Effector CD4-positive, alpha-beta T cell (primary cell): ENCODE measurements at regions not wholly inside any gene's neighbourhood (a gene's known extent, or its start where the extent isn't known, plus 50 kb on each side); places are given as distances from the start of the nearest gene placed in this dataset.

Experiments
- DNase-seq: peaks from one replicate; pipeline ENCODE4 v3.0.0-alpha.2; 2020

DNA sequence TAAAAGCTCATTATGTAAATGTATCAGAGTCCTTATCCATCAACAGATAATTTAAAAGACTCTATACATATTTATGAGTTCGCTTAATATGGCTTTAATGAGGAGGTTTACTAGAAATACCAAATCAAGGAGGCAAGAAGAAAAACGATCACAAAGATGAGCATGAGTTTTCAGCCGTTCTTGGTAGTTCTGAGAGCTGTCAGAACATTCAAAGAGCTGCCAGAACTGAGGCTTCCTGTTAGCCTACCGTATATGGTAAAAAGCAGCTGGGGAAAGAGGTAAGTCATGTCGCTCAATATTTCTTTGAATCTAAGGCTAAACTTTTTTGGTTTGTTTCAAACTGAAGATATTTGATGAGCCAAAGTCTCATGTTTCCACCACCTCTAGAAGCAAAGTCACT, 115.3 kb upstream of the PLXNC1 start:
- DNase-seq = no peak

DNA sequence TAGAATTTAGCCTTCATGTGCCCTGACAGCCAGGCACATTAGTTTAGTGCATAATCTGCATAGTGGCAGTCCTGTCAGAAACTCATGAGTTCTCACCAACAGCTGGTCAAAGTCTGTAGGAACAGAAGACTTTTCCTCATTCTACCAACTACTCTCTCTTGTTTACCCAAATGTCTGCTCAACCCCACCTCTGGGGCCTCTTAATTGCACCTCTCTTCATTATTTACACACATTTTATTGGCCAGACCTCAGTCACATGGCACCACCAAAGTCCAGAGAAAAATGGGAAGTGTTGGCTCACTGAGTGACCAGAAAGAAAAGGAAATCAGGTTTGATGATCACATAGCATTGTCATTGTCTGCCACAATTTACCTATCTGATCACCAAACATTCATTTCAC, 114.6 kb upstream of the PLXNC1 start:
- DNase-seq = no peak

DNA sequence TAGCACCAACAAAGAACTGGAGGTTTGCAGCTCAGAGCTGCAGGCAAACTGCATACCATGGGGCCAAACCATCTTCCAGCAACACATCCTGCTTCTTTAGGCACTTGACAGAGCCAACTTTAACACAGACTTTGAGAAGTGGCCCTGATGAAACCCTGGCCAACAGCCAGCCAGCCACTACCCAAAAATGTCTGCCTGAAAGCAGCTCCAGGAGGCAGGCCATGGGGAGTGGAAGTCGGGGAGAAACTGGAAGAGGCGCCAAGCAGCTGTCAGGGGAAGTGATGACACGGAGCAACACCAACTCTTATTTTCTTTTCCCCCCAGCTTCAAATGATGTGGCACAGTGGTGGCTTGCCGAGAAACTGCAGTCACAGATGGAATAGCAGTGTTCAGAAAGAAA, 110.9 kb upstream of the PLXNC1 start:
- no peak for DNase-seq

DNA sequence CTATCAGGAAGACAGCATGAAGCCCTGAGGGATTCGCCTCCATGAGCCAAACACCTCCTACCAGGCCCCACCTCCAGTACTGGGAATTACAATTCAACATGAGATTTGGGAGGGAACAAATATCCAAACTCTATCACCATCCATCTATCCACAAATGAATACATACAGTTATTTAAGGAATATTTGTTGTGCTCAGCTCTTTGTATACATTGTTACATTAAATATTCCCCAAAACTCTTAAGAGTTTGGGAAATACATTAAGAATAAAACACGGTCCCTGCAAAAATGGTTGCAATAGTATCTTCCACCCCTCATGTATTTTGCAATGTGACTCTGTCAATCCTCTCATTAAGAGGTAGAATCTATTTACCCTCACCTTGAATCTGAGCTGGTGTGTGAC, 109.8 kb upstream of the PLXNC1 start:
- DNase-seq = no peak

DNA sequence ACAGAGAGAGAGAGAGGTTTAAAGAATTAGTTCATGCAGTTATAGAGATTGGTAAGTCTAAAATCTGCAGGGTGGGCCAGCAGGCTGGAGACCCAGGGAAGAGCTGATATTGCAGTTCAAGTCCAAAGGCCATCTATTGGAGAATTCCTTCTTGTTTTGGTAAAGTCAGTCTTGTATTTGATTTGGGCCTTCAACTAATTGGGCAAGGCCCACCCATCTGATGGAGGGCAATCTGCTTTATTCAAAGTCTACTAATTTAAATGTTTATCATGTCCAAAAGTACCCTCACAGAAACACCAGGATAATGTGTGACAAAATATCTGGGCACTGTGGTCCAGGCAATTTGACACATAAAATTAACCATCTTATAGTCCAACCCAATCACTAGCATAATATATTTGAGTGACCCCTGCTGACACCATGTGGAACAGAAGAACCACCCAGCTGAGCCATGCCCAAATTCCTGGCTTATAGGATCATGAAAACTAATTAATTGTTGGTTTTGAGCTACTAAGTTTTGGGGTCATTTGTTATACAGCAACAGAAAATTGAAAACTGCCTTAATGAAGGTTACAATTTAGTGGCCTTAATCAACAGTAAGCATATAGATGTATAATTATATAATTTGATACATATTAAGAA, 109.1 kb upstream of the PLXNC1 start:
- no peak for DNase-seq

DNA sequence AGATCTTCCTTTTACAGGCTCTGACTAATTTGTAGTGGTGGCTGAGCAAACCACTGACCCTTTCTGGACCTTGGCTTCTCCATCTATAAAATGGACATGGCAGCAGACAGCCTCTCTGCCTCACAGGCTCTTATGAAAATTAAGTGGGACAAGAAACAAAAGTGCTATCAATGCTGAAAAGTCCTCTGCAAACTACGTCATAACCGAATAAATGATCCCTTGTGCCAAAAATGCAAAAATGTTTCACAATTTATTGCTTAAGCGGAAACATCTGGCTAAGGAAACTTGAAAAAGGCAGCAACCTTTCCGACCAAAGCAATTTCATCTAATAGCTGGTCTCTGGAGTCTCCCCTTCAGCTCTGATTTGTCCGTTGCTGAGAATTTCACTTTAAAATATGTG, 108.5 kb upstream of the PLXNC1 start:
- DNase-seq = no peak

DNA sequence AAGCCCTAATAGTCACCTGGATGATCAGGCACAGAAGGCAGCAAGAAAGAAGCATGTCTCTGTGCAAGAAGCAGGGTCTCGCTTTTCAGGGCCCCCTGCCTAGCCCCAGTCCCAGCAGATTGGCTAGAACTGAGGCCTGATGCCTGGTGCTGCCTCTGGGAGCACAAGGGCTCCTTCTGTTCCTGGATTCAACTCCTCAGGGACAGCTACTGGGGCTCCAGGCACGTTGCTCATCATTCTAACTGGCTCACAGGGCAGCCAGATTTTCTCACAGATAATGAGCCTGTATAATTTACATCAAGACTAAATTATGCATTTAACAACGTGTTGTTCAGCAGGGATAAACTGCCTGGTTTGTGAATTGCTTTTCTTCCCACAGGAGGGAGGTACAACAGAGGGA, 106.5 kb upstream of the PLXNC1 start:
- no peak for DNase-seq

DNA sequence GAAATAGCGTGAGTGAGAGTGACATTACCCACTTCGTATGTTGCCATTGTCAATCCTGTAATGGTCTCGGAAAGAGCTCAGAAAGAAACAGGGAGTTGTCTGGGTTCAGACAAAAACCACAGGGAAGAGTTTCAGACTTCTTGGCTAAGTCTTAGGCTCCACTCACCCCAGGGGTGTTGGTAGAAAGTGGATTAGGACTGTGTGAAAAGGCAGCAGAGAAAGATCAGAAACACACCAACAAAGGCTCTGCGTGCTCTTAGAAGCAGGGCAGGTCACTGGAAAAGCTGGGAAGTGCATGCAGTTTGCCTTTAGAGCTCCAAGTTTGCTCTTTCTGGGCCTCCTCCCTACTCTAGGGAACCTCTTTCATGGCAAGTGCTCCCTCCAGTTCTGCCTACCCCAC, 106.1 kb upstream of the PLXNC1 start:
- DNase-seq = no peak

DNA sequence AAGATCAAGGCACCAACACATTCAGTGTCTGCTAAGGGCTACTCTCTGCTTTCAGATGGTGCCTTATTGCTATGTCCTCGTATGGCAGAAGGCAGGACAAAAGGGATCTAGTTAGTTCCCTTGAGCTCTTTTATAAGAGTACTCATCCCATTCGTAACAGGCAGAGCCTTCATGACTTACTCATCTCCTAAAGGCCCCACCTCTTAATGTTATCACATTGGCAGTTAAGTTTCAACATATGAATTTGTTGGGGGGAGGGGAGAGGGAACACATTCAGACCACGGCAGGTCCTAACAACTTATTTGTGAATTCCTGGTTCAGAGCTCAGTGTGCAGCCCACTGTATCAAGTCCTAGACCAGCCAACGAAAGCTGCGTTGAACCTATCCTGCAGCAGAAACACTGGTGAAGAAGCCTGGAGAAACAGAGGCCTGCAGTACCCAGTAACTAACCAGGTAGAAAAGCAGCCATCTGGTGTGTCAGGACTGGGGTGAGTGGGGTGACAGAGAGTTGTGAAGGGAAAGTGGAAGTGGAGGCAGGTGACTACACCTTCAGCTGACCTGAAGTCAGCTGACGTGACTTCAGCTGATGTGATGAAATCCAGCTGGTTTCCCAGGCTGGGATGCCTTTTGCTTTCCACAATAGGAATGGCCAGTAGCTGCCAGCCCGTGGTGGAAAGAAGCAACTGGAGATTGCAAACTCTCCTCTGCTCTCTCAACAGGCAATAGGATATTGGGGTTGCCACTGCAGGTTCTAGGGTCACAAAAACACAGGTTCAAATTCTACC, 101.6 kb upstream of the PLXNC1 start:
- no peak for DNase-seq

DNA sequence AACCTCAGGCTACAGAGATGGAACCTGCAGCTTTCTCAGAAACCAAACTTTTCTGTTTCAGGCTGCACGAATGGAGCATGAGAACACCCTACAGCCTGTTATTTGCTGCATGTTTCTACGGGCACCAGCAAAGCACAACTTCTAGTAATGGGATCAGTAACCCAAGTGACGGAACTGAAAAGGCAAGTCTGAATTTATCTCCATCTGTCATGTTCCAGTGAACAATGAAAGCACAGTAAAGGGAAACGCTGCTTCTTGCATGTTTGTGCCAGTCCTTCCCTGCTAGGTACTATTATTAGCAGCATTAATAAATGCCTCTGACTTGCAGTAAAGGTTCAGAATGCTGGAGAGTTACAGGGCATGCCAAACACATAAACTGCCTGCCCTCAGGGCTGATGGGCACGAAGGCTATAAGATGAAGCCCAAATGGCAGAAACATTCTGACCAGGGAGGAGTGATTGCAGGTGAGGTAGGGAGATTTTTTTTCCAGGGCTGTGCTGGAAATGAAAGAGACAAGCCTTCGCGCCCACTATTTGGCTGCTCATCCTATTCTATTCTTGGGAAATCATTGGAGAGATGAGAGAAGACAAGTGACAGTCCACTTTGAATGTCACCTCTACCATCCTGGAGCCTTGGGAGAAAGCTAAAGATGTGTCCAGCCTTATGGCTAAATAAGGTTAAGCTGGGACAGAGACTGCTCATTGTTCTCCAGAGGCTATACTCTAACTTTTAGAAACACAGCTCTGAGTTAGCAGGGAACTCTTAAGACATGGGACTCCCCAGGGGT, 100.4 kb upstream of the PLXNC1 start:
- no peak for DNase-seq

DNA sequence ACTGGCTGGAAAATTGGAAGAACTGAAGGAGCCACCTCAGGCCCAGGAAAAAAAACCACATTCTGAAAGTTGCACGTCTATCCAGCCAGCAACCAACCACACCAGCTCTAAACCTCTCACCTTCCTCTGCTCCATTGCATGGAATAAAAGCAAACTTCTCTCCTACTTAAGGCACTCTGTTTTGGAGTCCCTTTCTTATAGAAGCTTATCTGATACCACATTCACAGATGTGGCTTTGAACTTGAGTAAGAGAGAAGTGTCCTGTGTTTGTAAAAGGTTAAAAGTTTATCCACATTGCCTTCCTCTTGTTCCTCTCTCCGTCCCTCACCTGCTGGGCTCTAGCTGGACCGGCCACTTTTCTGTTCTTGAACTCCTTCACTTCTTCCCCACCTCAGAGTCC, 99.6 kb upstream of the PLXNC1 start:
- no peak for DNase-seq

DNA sequence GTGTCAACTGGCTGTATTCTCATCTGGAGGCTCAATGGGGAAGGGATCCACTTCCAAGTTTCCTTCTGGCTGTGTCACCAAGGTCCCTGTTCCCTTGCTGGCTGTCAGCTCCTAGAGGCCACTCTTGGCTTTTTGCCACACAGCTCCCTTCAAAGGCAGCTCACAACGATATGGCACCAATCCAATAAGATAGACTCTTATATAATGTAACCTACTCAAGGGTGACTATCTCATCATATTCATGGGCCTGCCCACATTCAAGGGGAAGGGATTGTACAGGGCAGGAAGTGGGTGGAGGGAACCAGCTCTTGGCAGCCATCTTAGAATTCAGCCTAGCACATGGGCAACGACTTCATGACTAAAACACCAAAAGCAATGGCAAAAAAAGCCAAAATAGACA, 98.7 kb upstream of the PLXNC1 start:
- DNase-seq = no peak

DNA sequence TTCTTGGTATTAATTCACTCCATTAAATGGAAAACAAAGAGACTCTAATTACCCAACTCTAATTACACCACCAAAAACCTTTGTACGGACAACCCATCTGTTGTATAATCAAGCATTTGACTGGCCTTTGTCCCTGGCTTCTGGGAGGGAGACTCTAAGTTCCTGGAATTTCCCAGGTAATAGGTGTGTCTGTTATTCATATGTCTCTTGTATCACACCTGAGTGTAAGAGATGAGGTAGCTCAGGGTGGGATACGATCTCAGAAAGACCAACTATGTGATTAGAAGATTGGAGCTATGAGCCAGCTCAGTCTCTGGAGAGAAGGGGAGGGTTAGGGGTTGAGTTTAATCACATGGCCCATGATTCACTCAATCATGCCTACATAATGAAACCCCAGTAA, 94.7 kb upstream of the PLXNC1 start:
- no peak for DNase-seq

DNA sequence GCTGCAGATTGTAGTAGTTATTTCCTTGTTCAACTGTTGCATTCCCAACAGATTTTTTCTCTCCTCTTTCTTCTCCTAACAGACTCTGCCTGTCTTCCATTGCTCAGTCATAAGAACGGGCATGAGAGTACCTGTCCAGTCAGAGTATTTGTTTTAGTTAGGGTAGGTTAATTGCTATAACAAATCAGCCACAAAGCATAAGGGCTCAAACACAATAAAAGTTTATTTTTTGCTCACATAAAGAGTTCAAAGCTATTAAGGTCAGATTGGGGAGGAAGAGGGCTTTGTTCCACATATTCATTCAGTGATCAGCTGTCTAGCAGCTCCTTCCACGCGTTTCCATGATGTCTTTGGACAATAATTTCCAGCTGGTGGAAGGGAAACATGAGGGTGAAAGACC, 92.8 kb upstream of the PLXNC1 start:
- DNase-seq = no peak

DNA sequence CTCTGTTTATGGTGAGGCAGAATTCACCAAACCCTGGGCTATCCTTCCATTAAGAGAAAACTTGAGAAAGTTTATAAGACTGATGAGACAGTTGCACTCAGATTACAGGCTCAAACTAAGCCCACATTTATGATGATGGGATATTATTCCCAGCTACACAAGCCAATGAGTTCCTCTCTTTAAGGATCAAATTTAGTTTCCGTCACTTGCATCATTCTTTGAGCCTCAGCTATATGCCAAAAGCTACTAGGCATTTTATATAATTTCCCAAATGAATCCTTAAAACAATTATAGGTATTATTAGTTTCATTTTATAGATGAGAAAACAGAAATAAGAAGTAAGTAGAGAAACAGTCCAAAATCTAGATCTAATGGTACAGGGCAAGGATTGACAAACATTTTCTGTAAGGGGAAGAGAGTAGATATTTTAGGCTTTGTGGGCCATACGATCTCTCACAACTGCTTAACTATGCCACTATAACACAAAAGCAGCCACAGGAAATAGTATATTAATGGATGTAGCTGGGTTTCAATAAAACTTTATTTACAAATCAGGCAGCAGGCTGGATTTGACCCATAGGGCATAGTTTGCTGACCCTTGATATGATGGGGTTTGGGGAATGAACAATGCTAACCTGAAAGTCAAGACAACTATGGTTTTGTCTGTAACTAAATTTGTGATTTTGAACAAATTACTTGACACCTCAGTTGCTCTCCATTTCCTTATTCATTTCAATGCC, 91.8 kb upstream of the PLXNC1 start:
- no peak for DNase-seq

DNA sequence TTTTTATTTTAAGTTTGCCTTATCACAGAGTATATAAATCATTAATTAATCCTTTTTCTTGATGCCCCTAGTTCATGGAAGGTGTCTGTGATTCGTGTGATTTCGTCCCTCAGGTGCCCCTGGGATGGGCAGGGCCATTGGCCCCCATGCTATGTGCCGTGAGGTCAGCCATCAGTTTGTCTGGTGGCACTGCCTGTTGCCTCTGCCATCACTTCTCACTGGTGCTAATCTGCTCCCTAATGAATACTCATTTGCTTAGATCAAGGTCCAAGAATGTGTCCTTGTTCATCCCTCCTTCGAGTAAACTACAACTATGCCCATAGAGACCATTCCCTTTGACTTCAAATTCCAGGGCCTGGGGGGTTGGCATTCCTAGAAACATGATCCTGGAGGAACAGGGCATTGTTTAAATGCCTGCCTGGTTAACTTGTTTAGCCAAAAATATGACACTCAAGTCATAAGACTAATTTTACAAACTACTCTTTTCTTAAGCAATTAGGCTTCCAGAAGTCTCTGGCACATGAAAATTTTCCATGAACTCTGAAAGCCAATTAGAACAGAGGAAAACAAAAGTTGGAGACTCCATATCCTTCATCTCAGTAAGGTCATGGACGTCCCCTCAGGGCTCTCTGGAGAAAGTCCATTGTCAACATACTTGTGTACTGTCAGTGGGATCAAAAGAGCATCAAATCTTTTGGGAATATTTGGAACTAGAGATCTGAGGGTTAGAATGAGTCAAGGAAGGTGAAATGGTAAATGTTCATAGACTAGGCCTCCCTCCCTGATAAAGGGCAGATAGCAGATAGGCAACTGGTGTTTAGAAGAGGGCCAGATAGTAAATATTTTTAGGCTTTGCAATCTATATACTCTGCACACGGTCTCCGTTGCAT, 90.9 kb upstream of the PLXNC1 start:
- DNase-seq = no peak

DNA sequence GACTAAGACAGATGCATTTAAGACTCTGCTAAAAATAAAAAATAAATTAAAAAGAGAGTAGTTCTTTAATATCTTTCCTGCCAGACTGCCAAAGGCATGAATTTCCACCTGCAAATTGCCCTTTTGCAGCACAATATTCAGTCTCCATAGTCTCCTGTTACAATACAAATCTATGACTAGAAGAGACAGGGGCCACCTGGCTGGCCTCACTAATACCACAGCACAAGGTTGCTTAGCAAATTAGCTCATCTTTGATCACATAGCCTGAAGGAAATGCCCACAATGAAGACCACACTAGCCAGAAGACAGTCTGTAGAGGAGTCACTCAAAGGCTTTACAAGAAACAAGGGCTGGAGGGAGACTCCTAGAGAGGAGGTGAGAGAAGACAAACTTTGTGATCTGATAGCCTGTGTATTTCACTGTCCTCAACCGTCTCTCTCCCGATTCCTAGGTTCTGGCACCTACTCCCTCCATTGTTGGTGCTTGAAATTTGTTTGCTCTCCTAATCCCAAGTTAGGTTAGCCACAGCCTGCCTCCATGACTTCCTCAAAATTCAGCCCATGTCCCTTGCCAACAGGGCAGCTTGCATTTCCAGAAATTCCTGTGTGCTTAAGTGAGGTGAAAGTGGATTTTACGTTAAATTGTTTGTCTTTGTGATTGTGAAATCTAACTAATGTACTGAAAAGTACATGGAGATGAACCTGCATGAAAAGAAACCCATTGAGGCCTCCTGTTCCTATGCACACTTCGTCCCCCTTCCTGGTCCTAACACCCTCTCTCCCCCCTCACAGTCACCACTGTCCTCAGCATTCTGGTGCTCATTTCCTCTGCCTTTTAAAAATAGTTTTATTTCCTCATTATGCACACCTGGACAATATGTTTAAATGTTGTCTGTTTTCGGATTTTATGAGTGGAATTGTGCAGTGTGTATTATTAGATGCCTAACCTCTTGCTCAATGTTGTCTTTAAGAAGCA, 88.7 kb upstream of the PLXNC1 start:
- DNase-seq = no peak

DNA sequence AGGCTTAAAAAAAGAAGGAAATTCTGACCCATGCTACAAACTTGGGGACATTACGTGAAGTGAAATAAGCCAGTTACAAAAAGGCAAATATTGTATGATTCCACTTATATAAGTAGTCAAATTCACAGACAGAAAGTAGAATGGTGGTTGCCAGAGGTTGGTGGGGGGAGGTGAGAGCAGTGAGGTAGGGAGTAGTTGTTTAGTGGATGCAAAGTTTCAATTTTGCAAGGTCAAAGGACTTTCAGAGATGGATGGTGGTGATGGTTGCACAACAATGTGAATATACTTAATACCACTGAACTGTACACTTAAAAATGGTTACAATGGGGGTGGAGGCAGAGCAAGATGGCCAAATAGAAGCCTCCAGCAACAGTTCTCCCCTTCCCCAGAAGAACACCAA, 86.2 kb upstream of the PLXNC1 start:
- DNase-seq = no peak

DNA sequence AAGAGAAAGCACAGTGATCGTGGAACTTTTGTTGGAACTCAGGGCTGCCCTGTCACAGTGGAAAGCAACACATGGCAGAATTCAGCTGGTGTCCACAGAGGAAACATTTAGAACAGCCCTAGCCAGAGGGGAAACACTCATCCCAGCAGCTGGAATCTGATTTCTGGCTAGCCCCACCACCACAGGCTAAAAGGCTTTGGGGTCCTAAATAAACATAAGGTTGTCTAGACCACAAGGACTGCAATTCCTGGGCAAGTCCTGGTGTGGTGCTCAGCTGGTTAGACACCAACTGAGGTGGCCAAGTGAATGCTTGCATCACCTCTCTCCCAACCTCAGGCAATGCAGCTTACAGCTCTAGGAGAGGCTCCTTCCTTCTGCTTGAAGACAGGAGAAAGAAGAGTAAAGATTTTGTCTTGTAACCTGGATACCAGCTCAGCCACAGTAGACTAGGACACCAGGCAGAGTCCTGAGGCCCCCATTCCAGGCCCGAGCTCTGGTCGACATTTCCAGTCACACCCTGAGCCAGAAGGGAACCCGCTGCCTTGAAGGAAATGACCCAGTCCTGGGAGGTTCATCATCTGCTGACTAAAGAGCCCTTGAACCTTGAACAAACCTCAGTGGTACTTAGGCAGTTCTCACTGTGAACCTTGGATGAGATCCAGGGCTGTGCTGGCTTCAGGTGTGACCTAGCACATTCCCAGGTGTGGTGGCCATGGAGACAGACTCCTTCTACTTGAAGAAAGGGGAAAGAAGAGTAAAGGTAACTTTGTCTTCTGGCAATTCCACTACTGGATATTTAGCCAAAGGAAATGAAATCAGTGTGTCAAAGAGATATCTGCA, 85.4 kb upstream of the PLXNC1 start:
- no peak for DNase-seq

DNA sequence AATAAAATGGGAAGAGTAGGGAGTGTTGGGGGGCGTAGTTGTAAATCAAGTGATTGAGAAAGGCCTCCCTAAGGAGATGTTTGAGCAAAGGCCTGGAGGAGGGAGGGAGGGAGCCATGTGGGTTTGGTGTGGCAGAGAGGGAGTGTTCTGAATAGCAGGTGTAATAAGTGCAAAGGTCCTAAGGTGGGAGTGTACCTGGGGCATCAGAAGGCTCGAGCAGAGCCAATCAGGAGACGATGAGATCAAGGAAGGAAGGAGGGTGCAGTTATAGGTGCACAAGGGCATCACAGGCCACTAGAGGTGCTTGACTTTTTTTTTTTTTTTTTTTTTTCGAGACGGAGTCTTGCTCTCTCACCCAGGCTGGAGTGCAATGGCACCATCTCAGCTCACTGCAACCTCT, 77.9 kb upstream of the PLXNC1 start:
- DNase-seq = no peak
